ENCODE measurements at regions not wholly inside any gene's neighbourhood (a gene's known extent, or its start where the extent isn't known, plus 50 kb on each side); places are given as distances from the start of the nearest gene placed in this dataset.

DNA sequence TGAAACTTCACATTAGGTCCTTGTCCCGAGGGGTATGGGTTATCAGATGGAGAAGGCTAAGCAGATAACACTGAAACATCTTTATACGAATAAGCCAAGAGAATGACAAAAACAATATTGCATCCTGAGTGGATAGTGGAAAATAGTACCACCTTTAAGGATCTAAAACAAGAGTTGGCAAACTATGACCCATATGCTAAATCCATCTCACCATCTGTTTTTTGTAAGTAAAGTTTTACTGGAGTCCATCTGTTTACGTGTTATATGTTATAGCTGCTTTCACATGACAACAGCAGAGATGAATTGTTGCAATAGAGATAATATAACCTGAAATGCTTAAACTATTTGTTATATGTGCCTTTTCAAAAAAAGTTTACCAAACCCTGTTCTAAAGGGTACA is 76.1 kb upstream of the TRDN start:
- TF ChIP-seq, protein P1, sequence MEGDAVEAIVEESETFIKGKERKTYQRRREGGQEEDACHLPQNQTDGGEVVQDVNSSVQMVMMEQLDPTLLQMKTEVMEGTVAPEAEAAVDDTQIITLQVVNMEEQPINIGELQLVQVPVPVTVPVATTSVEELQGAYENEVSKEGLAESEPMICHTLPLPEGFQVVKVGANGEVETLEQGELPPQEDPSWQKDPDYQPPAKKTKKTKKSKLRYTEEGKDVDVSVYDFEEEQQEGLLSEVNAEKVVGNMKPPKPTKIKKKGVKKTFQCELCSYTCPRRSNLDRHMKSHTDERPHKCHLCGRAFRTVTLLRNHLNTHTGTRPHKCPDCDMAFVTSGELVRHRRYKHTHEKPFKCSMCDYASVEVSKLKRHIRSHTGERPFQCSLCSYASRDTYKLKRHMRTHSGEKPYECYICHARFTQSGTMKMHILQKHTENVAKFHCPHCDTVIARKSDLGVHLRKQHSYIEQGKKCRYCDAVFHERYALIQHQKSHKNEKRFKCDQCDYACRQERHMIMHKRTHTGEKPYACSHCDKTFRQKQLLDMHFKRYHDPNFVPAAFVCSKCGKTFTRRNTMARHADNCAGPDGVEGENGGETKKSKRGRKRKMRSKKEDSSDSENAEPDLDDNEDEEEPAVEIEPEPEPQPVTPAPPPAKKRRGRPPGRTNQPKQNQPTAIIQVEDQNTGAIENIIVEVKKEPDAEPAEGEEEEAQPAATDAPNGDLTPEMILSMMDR (IDR thresholded peaks at IDR 0.05): no peak
- TF ChIP-seq POLR2A (IDR thresholded peaks at IDR 0.05) (no peak), POLR2AphosphoS5 (IDR thresholded peaks at IDR 0.05; ENCODE audit: insufficient read depth in 1 of 2, low read depth in 1 of 2) (no peak)
